ENCODE measurements at regions not wholly inside any gene's neighbourhood (a gene's known extent, or its start where the extent isn't known, plus 50 kb on each side); places are given as distances from the start of the nearest gene placed in this dataset.

- DNase-seq, result no peak
Measured at GRCh38 chr1:195430826-195431225, 1177.4 kb downstream of the KCNT2 start.

DNA sequence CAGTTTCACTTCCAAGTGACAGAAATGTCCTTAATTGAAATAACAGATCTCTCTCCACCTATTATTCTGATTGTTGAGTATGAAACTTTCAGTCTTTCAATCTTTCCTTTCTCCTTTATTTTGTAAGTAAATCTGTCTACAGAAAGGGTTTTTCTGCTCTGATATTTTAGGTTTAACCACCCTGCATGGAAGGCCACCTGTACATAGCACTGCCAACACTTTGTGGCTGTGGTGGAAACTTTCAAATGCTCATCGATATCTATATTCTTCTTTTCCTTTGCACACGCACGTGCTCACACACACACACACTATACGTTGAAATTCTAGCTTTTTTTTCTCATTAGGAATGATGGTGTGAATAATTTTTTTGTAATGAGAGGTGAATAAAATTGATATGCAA is 1179.3 kb downstream of the KCNT2 start:
- DNase-seq, result no peak

DNA sequence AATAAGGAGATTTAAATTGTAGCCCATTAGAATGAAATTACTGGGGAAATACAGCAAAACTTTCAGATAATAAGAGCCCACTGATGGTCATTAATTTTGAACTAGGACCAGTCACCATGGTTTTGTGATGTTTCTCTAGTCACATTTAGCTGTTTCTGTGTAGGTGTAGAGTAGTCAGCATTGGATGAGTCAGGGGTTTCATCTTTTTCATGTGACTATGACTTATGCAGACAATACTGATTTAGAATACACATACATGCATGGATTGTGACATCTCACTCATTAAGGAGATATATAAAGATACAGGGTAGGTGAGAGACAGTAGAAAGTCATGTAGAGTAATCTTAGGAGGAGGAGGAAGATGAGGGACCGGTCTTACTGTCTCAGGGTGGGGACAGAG is 1192.7 kb downstream of the KCNT2 start:
- DNase-seq, result no peak

- DNase-seq, result no peak
Measured at GRCh38 chr1:195394567-195394966, 1213.7 kb downstream of the KCNT2 start.

DNA sequence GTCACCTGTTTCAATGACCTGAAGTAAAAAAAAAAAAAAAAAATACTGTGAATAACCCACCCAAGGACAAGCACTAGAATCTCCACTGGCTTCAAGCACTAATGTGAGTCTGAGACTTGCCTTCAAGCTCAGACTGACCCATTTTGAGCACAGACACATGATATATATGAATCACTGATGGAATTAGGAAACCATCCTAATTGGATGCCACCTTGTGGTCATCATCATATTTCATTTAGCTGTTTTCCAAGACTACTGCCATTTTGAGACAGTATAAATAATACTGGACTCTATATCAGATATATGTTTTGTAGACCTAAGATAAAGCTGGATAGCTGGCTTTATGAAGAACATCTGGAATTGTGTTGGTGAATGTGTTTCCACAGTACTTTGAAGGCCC is 1232.0 kb downstream of the KCNT2 start:
- DNase-seq, result no peak

DNA sequence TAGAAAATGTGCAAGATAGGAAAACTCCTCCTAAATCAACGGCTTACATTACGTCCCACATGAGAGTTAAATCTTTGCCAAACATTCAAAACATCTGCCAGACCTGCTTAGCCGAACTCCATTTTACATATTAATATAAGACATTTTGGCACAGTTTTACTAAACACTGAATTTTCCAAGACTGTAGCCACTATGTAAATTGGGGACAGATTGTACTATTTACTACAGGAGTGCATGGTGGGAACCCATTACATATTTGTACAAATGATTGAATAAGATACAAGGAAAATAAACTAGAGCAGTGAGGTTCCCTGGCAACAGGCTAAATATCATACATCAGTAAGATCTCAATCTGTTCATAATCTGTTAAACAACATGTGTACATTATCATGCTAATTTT is 1234.4 kb downstream of the KCNT2 start:
- DNase-seq, result no peak

GRCh38 chr1:195345149-195345548 is 1263.1 kb downstream of the KCNT2 start:
- no peak for DNase-seq

DNA sequence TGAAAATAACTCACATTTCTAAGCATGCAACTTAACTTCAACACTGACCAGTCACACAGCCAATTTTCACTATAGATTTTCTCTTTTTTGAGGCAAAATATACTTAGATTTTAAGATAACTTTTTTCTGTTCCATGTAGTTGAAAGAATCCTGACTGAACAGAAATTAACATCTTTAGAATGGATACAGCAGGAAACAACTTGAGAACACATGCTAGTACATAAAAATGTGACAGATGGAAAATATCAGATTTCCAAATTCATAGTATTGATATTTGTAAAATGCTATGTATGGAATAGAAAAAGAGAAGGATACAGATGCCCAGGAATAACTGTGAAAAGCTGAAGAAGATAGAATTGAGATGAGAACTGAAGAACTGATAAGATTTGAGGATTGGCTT is 1270.6 kb downstream of the KCNT2 start:
- no peak for DNase-seq

DNA sequence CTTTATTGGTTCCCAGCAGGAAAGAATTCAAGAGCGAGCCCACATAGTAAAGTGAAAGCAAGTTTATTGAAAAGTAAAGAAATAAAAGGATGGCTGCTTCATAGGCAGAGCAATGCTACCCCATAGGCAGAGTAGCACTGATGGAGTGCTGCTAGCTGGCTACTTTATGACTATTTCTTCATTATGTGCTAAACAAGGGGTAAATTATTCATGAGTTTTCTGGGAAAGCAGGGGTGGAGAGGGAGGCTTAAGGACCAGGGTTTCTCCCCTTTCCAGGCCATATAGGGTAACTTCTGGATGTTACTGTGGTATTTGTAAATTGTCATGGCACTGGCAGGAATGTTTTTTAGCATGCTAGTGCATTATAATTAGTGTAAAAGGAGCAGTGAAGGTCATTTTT is 1271.4 kb downstream of the KCNT2 start:
- no peak for DNase-seq

DNA sequence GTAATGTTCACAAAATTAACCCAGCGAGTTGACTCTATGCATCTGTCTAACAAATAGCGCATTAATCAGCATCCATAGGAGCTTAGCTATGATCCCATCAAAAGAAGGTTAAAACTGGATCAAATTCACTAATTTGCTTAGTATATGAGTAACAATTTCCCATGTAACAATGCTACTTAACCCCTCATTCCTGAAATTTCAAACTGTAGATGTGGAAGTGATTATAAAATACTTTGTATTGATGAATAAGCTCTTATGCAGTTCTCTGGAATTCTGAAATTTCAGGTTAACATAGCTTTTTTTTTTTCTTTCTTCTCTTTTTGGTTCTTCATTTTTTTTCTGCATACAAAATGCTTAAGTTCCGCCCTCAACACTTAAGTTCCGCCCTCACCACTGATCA is 1272.7 kb downstream of the KCNT2 start:
- no peak for DNase-seq

DNA sequence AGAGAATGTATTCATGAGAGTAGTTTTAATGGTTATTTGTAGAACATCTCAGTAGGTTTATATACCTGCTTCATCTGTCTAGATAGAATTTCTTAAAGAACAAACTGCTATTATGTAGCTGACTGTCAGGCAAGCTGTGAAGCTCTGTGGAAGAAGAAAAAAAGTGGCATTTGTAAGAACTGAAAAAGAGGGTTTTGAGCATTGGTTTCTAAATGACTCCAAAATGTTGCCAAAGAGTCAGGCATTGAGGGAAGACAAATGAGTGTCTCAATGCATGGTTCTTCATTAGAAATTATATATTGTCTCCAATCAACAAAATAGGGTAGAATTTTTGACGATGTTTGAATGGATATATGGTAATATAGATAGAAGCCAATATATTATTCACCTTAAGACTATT is 1276.1 kb downstream of the KCNT2 start:
- DNase-seq, result no peak

DNA sequence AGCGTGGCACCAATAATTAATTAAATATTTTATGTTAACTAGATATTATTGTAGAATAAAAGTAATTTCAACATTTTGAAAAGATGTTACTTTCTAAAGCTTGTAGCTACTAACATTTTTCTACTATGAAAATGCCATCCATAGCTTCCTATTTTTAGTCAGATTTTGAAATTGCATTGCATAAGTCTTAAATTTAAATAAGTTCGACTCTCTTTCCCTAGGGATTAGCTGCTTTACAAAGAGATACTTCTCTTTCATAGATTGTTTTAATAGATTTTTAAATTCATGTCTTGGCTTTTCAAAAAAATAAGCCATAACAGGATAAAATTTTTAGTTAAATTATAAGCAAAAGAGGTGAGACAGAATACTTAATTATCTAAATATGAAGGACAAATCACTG is 1279.6 kb downstream of the KCNT2 start:
- DNase-seq, result no peak

DNA sequence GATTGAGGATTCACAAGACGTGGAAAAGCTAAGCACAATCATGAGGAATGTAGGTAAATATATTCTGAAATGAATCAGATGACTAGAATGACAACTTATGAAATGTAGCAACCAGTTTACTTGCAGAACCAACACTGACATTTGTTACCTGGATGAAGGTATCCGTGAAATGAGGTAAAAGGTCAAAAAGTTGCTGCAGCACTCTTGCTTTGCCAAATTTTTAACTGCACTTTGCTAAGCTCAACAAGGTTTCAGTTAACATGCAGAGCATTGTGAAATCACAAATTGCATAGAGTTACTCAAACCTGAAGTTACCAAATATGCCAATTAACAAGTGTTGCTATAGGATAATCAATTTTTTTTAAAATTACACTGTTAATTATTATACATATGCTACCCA is 1280.1 kb downstream of the KCNT2 start:
- no peak for DNase-seq

DNA sequence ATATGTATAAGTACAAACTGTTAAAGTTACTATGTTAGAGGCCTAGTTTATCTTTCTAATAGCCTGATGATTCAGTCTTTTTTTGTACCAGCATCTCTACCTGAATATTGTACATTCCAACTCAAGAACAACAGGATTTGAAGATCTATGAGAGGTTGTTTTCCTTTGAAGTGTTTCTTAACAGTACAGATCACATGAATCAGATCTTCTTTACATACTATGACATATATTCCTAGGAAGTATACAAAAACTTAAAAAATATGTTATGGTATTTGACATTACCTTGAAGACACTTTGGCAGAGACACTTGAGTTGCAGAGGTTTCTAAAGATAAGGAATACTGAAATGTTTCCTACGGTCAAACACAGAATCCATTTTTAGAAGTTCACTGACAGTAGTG is 1280.9 kb downstream of the KCNT2 start:
- no peak for DNase-seq

DNA sequence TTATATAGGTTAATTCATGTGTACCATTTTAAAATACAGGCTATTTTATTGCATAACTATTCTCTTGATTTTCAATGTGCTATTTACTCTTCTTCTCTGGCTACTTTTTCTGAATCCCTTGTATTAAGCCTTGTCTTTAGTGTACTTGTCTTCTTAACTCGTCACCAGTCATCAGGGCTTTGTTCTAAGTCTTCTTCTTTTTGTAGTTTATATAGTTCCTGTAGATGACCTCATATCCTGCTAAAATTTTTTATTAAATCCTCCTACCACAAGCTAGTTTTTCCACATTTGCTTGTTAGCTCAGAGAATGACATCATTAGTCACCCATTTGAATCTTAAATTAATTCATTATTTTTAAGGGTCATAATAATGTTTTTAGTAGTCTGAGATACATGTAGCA is 1281.9 kb downstream of the KCNT2 start:
- no peak for DNase-seq

DNA sequence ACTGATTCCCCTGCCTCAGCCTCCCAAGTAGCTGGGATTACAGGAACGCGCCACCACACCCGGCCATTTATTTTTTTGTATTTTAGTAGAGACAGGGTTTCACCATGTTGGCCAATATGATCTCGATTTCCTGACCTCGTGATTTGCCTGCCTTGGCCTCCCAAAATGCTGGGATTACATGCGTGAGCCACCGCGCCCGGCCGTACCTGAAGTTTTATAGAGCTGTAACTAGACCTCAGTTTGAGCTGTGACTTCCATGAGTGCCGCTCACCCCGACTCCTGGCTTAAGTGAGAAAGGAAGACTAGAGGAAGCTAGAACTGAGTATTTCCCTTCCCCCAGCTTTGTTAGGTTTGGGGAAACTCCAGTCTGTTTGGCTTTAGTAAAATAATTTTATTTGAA is 1283.1 kb downstream of the KCNT2 start:
- DNase-seq, result no peak

GRCh38 chr1:195306281-195306680 is 1302.0 kb downstream of the KCNT2 start:
- DNase-seq, result no peak

DNA sequence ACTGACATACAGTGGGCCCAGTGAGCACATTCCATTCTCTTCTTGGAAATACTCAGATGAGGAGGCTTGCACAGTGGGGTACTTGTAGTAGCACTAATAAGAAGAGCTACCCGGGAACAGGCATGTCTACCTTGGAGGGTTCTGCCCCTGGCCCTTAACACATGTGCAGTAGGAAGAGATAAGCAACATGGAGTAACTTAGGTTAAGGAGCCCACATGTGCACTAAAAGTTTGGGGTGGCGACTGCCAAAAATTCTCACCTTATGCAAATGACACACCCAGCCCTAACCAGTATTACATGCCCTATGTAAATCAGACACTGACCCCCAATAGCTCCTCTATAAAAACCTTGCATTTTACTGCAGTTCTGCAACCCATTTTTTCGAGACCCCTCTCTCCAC is 1313.3 kb downstream of the KCNT2 start:
- DNase-seq, result no peak

GRCh38 chr1:195278644-195279043 is 1329.6 kb downstream of the KCNT2 start:
- DNase-seq, result no peak

DNA sequence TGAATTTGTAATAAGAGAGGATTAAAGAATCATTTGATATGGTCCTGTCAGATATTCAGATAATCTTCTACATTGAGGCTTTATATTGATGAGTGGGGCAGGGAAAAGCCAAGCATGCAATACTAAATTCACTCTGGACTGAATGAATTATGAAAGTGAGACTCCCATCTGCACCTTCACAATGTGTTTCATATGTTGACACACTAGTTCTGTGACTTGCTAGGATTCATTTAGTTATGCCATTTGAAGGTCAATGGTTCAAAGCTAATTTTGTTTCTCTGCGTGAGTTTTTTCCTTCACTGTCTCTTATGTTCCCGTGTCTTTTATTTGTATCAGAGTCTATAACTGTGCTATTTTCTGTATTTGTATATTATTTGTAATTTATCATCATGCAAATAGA is 1332.5 kb downstream of the KCNT2 start:
- no peak for DNase-seq

DNA sequence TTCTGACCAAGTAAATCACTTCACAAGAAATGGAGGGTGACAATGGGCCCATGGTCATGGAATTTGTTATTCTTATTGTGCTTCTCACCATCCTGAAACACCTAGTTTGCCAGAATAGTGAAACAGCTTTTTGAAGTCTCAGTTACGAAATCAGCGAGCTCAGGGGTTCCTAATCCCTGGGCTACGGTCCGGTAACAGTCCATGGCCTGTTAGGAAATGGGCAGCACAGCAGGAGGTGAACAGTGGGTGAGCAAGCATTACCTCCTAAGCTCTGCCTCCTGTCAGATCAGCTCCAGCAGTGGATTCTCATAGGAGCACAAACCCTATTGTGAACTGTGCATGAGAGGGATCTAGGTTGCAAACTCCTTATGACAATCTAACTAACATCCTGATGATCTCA is 1356.3 kb downstream of the KCNT2 start:
- no peak for DNase-seq

- no peak for DNase-seq
Measured at GRCh38 chr1:195243492-195243891, 1364.7 kb downstream of the KCNT2 start.

DNA sequence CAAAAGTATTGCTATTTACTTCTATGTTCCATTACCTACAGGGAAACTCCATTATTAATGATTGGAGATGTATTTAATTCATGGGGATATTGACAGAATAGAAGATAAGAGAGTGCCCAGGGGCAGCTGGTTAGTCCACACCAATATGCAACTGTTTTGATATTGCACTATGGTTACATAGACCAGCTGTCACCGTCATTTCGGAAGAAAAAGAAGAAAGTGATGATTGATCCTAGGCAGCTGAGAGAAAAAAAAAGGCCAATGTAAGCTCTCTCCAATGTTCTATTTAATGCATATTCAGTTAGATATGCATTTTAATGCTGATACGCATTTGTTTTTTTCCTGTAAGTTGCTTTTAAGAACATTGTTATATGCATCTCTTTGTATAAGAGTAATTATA is 1367.2 kb downstream of the KCNT2 start:
- DNase-seq, result no peak

DNA sequence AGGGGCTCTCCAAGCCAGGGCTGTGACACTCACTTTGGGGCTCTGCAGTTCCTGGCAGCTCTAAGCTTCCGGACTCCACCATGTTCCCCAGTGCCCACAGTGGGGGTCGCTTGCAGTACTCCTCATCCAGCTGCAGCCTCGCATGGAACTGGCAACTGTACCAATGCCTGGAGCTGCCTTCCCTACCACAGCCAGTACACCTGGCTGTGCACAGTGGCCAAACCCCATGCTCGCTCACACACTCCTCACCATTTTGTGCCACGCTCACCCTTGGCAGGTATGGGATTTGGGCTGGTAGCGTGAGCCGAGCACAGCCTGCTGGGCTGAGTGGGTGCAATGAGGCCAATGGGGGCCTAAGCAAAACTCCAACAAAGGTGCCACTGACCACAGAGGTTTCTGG is 1369.9 kb downstream of the KCNT2 start:
- DNase-seq, result no peak

Data from amygdala (tissue), 56 donors.